GM18520 (cell line): ENCODE measurements at regions not wholly inside any gene's neighbourhood (a gene's known extent, or its start where the extent isn't known, plus 50 kb on each side); places are given as distances from the start of the nearest gene placed in this dataset.
A peak's percentile ranks its signal among the peaks of the same experiment; 100 is the strongest.
"Not testable (repeated sequence)": the region's sequence is repeated elsewhere in the genome, so short reads cannot be mapped to it uniquely, and the experiment has no call there.

ENCODE experiments used
- ATAC-seq: cut with Tn5 transposase; IDR thresholded peaks from one replicate; pipeline ENCODE4 v1.9.1; 2021; ENCODE audit not compliant: unreplicated experiment

- no peak for ATAC-seq
Measured at GRCh38 chr12:9319044-9319841, 111.0 kb upstream of the PZP start.

- not testable (repeated sequence) for ATAC-seq
Measured at GRCh38 chr12:9313479-9313878, 105.3 kb upstream of the PZP start.

DNA sequence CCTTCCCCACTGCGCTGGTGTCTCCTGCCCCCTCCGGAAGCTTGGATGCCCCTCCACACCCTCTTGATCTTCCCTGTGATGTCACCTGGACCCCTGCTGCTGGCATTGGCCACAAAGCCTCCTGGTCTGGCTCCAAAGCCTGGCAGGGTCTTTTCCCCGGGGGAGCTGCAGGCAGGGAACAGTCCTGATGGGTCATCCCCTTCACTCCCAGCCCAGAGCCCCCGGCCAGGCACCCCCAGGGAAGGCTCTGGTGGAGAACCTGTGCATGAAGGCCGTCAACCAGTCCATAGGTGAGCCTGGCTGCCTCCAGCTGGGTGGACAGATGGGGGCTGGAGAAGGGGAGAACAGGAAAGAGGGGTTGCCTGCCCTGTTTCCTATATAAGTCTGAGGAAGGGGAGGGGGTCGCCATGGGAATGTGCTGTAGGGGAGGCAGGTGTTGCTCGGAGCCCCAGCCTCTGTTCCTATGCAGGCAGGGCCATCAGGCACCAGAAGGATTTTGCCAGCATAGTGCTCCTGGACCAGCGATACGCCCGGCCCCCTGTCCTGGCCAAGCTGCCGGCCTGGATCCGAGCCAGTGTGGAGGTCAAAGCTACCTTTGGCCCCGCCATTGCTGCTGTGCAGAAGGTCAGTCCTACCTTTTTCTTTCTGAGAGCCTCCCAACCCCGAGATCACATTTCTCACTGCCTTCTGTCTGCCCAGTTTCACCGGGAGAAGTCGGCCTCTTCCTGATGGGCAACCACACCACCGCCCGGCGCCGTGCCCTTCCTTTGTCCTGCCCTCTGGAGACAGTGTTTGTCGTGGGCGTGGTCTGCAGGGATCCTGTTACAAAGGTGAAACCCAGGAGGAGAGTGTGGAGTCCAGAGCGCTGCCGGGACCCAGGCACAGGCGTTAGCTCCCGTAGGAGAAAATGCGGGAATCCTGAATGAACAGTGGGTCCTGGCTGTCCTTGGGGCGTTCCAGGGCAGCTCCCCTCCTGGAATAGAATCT is 104.5 kb upstream of the PZP start:
- ATAC-seq, result not testable (repeated sequence)

DNA sequence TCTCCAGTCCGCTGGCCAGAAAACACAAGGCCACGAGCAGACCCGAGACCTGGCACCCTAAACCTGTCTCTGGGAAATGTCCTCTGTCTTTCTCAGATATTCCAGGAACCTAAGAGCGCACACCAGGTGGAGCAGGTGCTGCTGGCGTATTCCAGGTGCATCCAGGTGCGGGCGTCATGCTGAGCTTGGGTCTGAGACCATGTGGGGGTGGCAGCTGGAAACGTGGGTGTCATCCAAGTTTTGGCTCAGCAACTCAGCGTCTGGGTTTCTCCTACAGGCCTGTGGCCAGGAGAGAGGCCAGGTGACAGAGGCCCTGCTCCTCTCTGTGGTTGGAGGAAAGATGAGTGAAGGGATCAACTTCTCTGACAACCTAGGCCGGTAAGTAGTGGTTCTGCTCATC is 103.3 kb upstream of the PZP start:
- ATAC-seq, result not testable (repeated sequence)

DNA sequence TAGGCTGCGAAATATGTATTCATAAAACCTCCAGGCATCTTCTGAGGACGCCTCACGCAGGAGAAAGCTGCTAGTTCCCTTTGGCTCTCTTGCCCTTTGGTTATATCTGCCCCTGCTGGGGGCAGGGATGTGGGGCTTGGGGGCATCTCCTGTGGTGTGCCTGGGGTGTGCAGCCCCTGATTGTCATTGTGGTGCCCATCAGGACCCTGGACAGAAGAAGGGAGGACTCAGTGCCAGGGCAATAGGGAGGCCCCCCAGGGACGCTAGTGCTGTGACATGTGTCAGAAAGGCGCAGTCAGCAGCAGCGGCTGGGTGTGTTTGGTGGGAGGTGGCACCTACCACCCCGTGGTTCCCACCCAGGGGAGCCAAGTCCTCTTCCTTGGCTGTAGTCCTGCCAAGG is 102.5 kb upstream of the PZP start:
- ATAC-seq, result not testable (repeated sequence)

DNA sequence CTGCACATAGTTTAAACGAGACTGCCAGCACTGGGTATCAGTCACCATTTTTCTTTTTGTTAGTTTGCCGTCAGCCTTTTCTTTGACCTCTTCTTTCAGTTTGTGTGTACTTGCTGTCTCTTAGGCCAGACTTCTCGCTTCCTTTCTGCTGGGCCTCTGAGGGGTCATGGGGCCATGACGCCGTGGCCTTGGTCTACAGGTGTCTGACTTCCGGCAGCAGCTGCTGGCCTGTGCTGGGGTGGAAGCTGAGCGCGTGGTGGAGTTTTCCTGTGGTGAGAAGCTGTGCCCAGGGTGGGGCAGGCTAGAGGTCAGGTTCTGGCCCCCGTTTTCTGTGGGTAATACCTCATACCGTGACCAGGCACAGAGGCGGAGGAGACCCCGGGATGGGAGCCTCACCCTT is 101.6 kb upstream of the PZP start:
- peak; percentile 43 for ATAC-seq

DNA sequence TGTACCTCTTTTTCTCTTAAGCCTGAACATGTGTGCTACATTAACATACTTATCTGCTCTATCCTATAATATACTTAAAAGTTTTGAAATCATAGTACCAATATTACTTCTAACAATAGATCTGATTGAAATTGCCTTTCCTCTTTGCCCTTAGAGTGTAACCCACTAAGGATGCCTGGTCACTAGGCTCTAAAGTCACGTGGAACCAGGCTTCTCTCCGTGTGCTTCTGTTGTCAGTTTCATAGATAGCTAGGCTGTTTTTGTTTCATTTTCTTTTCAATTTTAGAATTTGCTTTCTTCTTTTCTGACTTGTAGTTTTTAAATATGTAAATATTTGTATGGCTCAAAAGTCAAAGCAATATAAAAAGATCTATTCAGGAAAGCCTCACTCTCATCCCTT is 100.5 kb upstream of the PZP start:
- ATAC-seq, result peak; percentile 42

- ATAC-seq, result not testable (repeated sequence)
Measured at GRCh38 chr12:9308163-9308562, 100.0 kb upstream of the PZP start.

DNA sequence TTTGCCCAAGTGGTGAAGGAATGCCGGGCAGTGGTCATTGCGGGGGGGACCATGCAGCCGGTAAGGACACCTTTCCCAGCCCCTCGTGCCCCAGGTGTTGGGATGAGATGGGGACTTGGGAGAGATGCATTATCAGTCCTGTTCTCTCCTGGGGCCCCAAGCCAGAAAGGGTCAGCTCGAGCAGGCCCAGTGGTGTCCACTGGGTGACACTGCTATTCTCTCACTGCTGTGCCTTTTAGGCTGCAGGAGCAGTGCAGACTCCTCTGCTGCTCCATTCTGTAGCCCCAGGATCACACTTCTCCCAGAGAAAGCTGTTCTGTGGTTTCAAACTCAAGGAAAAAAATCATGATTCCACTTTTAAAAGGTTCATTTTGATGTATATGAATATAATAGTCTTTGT is 99.1 kb upstream of the PZP start:
- not testable (repeated sequence) for ATAC-seq

DNA sequence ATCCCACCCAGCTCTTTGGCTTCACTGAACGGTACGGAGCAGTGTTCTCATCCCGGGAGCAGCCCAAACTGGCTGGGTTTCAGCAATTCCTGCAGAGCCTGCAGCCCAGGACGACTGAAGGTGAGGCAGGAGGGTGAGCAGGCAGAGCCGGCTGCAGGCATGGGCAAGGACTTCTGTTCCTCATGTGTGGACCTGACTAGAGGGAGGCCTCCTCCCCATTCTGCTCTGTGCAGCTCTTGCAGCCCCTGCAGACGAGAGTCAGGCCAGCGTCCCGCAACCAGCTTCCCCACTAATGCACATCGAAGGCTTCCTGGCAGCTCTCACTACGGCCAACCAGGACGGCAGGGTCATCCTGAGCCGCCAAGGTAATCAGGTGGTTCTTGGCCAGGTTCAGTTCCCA is 97.8 kb upstream of the PZP start:
- ATAC-seq, result not testable (repeated sequence)

- ATAC-seq, result not testable (repeated sequence)
Measured at GRCh38 chr12:9304540-9304939, 96.3 kb upstream of the PZP start.

DNA sequence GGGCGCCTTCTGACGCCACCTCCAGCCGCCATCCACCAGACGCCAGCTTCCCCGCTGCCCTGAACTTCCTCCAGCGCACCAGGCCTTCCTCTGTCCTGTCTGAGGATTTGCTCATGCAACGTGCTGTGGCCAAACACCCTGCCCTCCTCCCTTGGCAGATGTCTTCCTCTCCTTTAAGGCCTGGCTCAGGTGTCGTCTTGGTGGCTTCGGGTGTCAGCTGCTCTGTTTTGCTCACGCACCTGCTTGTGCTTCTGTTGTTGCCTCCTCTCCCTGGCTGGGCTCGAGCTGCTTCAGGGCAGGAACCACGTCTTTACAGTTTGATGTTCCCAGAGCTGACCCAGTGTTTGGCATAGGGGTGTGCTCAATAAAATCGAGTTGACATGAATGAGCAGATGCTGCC is 87.7 kb upstream of the PZP start:
- ATAC-seq, result not testable (repeated sequence)

GRCh38 chr12:9294072-9294620 is 86.0 kb upstream of the PZP start:
- ATAC-seq, result not testable (repeated sequence)

- ATAC-seq, result not testable (repeated sequence)
Measured at GRCh38 chr12:9293391-9293790, 85.2 kb upstream of the PZP start.

DNA sequence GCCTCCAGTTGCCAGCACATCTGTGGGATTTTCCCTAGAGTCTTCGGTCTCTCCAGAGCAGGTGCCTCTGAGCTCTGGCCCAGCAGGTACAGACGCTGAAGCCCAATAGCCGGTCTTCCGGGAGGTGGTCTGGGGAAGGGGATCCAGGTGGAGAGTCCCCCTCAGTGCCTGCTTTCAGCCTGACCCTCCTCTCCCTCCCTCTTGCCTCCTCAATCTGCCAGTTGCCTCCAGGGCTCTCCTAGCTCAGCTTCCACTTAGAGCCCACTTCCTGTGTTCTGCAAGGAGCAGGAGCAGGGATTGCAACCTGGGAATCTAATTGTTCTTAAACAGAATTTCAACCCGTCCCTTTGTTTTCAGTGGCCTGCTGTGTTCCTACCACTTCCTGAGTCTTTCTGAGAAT is 81.8 kb upstream of the PZP start:
- ATAC-seq, result not testable (repeated sequence)

GRCh38 chr12:9284724-9285123 is 76.5 kb upstream of the PZP start:
- not testable (repeated sequence) for ATAC-seq

GRCh38 chr12:9284197-9284596 is 76.0 kb upstream of the PZP start:
- peak; percentile 19 for ATAC-seq

GRCh38 chr12:9283346-9284095 is 75.3 kb upstream of the PZP start:
- peak; percentile 70 for ATAC-seq

- no peak for ATAC-seq
Measured at GRCh38 chr12:9276990-9277389, 68.8 kb upstream of the PZP start.

GRCh38 chr12:9273276-9273675 is 65.1 kb upstream of the PZP start:
- no peak for ATAC-seq

GRCh38 chr12:9271875-9272274 is 63.7 kb upstream of the PZP start:
- no peak for ATAC-seq
